Kidney epithelial cell (primary cell): ENCODE measurements at regions not wholly inside any gene's neighbourhood (a gene's known extent, or its start where the extent isn't known, plus 50 kb on each side); places are given as distances from the start of the nearest gene placed in this dataset.
A peak's percentile ranks its signal among the peaks of the same experiment; 100 is the strongest.

Experiments used
- DNase-seq: peaks from one replicate; pipeline ENCODE4 v3.0.0-alpha.2; 2010; ENCODE audit warnings: low read depth
- H3K27me3 ChIP-seq: 2 replicates; pipeline ENCODE4 v1.6.0; 2011; ENCODE audit warnings: low read length; ENCODE audit not compliant: control insufficient read depth, insufficient read depth
- H3K36me3 ChIP-seq: 2 replicates; pipeline ENCODE4 v1.5.1; 2011; ENCODE audit warnings: low read length; ENCODE audit not compliant: control insufficient read depth, insufficient read depth
- H3K4me3 ChIP-seq: 2 replicates; pipeline ENCODE4 v1.5.1; 2011; ENCODE audit warnings: low read depth, mild to moderate bottlenecking, control low read depth, low read length
- TF ChIP-seq, protein P1 (sequence below): IDR thresholded peaks from 2 replicates; pipeline ENCODE4 v1.5.1; 2011; ENCODE audit warnings: mild to moderate bottlenecking, moderate library complexity, low read length, control low read depth, inconsistent platforms; ENCODE audit not compliant: insufficient read depth, poor library complexity, severe bottlenecking

DNA sequence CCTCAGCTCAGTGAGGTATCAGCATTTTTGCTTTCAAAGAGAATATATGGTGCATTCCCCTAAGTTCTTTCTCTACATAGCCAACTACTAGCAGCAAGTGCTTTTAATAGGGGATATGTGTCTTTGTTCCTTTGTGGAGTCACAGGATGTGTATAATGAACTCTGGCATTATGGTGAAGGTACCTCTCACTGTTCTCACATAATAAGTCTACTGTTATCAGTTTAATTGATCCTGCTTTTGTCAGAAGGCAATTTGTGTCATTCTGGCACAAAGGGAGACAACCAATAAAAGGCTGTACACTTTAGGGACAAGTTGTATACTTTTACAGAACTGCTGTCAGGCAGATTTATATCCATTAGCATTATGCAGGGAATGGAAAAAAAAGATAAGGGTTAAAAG is 531.4 kb upstream of the RIOK2 start:
- TF ChIP-seq, protein P1, sequence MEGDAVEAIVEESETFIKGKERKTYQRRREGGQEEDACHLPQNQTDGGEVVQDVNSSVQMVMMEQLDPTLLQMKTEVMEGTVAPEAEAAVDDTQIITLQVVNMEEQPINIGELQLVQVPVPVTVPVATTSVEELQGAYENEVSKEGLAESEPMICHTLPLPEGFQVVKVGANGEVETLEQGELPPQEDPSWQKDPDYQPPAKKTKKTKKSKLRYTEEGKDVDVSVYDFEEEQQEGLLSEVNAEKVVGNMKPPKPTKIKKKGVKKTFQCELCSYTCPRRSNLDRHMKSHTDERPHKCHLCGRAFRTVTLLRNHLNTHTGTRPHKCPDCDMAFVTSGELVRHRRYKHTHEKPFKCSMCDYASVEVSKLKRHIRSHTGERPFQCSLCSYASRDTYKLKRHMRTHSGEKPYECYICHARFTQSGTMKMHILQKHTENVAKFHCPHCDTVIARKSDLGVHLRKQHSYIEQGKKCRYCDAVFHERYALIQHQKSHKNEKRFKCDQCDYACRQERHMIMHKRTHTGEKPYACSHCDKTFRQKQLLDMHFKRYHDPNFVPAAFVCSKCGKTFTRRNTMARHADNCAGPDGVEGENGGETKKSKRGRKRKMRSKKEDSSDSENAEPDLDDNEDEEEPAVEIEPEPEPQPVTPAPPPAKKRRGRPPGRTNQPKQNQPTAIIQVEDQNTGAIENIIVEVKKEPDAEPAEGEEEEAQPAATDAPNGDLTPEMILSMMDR, result no peak
- DNase-seq, result no peak
- Histone ChIP-seq H3K36me3 (no peaks in the 10 kb centered on the region), H3K27me3 (no peaks in the 10 kb centered on the region), H3K4me3 (no peak overlapping the region)

DNA sequence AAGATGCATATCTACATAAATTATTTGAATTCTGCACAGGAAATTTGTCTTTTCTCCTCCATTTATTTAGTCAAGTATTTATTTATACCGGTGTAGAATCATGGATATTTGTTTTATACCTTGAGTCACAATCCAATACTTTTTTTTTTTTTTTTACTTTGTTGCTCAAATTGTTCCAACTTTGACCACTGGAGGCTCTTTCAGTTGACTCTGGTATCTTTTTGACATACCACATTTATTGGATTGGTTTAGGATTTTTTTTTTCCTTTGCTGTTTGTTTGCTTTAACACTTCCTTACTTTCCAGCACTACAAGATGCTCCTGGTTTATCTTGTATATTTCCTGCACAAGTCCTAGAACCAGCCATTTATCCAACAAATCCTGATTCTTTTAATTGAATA is 543.1 kb upstream of the RIOK2 start:
- no peak for DNase-seq
- H3K27me3 ChIP-seq, result no peaks in the 10 kb centered on the region
- no peak overlapping the region for H3K4me3 ChIP-seq
- TF ChIP-seq, protein P1, result no peak
- no peaks in the 10 kb centered on the region for H3K36me3 ChIP-seq

DNA sequence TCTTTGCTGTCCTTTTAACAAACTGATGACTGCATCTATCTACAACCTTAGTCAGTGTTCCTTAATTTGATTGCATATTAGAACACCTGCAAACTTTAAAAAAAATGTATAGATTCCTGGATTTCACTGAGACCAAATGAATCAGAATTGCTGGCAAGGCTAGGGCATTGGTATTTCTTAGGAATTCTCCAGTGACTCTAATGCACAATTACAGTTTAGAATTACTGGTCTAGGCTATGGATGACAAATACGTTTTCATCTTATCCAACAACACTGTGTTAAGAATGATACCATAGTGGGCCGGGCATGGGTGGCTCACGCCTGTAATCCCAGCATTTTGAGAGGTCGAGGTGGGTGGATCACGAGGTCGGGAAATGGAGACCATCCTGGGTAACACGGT is 545.9 kb upstream of the RIOK2 start:
- TF ChIP-seq, protein P1, result no peak
- no peak for DNase-seq
- H3K27me3 ChIP-seq, result no peaks in the 10 kb centered on the region
- no peak overlapping the region for H3K4me3 ChIP-seq
- H3K36me3 ChIP-seq, result no peaks in the 10 kb centered on the region

DNA sequence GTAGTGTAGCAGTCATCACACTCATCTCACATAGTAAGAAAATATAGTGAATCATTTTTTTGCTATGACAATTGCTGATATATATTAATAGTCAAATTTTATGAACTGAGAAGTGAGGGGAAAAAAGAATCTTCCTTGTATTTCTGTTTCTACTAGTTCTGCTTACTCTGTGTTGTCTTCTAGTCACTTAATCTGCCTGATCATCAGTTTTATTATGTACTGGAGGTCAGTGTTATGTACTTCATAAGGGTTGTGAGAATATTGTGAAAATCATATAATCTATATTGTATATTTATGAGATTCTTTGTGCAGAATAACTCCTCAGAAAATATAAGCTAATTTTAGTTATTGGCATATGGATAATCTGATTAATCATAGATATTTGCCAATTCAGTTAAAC is 546.9 kb upstream of the RIOK2 start:
- H3K27me3 ChIP-seq, result no peaks in the 10 kb centered on the region
- TF ChIP-seq, protein P1, result no peak
- H3K4me3 ChIP-seq, result no peak overlapping the region
- DNase-seq, result no peak
- H3K36me3 ChIP-seq, result no peaks in the 10 kb centered on the region

DNA sequence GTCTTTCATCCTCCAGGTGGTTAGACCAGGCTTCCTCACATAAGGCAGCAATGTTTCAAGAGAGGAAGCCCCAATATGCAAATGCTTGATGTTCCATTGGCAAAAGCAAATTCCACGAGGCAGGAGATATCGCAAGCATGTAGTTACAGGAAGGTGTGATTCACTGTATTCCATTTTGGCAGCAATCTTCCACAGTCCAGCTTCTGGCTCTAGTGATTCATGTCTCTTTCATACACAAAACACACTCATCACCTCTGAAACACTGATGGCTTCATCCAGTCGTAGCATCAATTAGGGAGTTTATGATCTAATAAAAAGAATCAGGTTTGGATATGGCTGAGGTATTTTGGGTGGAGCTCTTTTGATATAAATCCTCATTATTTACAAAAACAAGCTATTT is 552.2 kb upstream of the RIOK2 start:
- peak; percentile 9 for DNase-seq
- Histone ChIP-seq H3K27me3 (no peaks in the 10 kb centered on the region), H3K36me3 (no peaks in the 10 kb centered on the region), H3K4me3 (no peak overlapping the region)
- TF ChIP-seq, protein P1, result no peak

DNA sequence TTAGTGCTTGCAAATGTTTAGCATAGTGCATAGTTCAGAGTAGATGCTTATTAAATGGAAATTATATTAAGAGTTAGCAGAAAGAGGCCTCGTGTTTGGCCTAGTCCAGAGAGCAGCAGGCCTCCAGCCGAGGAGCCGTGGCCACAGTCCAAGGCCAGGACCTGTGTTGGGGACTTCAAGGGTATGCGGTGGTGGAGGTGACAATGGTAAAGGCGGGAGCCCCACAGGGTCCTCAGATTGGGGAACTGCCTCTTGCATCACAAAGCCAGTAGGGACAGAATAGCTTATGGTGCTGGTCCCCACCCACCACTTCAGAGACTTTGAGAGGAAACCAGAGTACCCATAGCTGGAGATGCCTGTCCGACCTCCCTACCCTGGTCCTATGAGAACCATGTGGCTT is 554.6 kb upstream of the RIOK2 start:
- no peaks in the 10 kb centered on the region for H3K36me3 ChIP-seq
- no peak overlapping the region for H3K4me3 ChIP-seq
- TF ChIP-seq, protein P1, result no peak
- no peaks in the 10 kb centered on the region for H3K27me3 ChIP-seq
- DNase-seq, result no peak
